SW 1271 (cell line): ENCODE measurements at regions not wholly inside any gene's neighbourhood (a gene's known extent, or its start where the extent isn't known, plus 50 kb on each side); places are given as distances from the start of the nearest gene placed in this dataset.
A peak's percentile ranks its signal among the peaks of the same experiment; 100 is the strongest.

Experiments
- DNase-seq, 2 experiments: peaks; one replicate each; lab custom pipeline; 2025; lab: John Stamatoyannopoulos, UW

GRCh38 chr1:29896791-29897714 lies 660.7 kb downstream of the PTPRU start:
- DNase-seq: no peak

- no peak for DNase-seq
Observed at GRCh38 chr1:29896300-29896699, 660.0 kb downstream of the PTPRU start.

- no peak for DNase-seq
Observed at GRCh38 chr1:29895201-29895600, 658.9 kb downstream of the PTPRU start.

- no peak for DNase-seq
Observed at GRCh38 chr1:29894311-29894710, 658.0 kb downstream of the PTPRU start.

- no peak for DNase-seq
Observed at GRCh38 chr1:29893806-29894205, 657.5 kb downstream of the PTPRU start.

GRCh38 chr1:29893046-29893723 lies 656.9 kb downstream of the PTPRU start:
- DNase-seq: no peak

GRCh38 chr1:29892247-29892646 lies 655.9 kb downstream of the PTPRU start:
- no peak for DNase-seq

GRCh38 chr1:29890201-29890959 lies 654.1 kb downstream of the PTPRU start:
- DNase-seq: no peak

GRCh38 chr1:29889776-29890175 lies 653.5 kb downstream of the PTPRU start:
- DNase-seq: no peak

- no peak for DNase-seq
Observed at GRCh38 chr1:29884740-29885139, 648.4 kb downstream of the PTPRU start.

- no peak for DNase-seq
Observed at GRCh38 chr1:29883986-29884385, 647.7 kb downstream of the PTPRU start.

- DNase-seq: no peak
Observed at GRCh38 chr1:29883411-29883832, 647.1 kb downstream of the PTPRU start.

GRCh38 chr1:29880556-29880955 lies 644.2 kb downstream of the PTPRU start:
- peak in 1 of 2 experiments; percentile 2 for DNase-seq

- DNase-seq: no peak
Observed at GRCh38 chr1:29879217-29879616, 642.9 kb downstream of the PTPRU start.

GRCh38 chr1:29878501-29878900 lies 642.2 kb downstream of the PTPRU start:
- DNase-seq: no peak

GRCh38 chr1:29876902-29877301 lies 640.6 kb downstream of the PTPRU start:
- no peak for DNase-seq

GRCh38 chr1:29876441-29876840 lies 640.1 kb downstream of the PTPRU start:
- no peak for DNase-seq

GRCh38 chr1:29875557-29876028 lies 639.3 kb downstream of the PTPRU start:
- no peak for DNase-seq

GRCh38 chr1:29870621-29871020 lies 634.3 kb downstream of the PTPRU start:
- no peak for DNase-seq

- no peak for DNase-seq
Observed at GRCh38 chr1:29869802-29870201, 633.5 kb downstream of the PTPRU start.

GRCh38 chr1:29868944-29869343 lies 632.6 kb downstream of the PTPRU start:
- no peak for DNase-seq

- no peak for DNase-seq
Observed at GRCh38 chr1:29868096-29868495, 631.8 kb downstream of the PTPRU start.
